ENCODE measurements at regions not wholly inside any gene's neighbourhood (a gene's known extent, or its start where the extent isn't known, plus 50 kb on each side); places are given as distances from the start of the nearest gene placed in this dataset.
A peak's percentile ranks its signal among the peaks of the same experiment; 100 is the strongest.

DNA sequence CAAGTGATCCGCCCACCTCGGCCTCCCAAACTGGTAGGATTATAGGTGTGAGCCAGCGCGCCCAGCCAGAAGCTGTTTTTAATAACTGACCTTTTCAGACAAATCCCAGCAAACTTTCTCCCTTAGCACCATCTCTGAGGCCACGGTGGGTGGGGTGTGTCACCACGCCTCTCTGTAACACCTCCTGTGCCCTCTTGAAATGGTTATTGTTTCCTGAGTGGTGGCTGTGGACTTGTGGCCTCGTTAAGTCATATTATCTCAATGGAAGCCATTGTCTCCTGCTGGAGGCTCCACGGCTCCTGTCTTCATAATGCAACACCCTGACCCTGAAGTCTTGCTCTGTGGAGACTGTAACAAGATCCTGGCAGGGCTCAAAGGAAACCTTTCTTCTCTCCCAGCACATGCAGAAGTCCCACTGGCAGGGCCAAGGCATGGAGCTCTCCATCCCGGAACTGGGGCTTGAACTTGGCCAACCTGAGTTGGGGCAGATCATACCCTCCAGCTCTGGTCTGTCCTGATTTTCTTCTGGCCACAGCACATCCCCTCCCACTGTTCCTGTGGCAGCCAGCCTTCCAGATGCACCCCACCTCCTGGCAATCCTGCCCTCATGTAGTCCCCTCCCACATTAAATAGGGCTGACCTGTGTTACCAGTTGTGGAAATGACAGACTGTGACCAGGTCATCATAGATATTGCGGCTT is 81.1 kb downstream of the SNX5 start (continued):
- peak; percentile 79 for TF ChIP-seq RXRB (CRISPR knock-in tag; IDR thresholded peaks at IDR 0.05; ENCODE audit: borderline replicate concordance)
- no peak for TF ChIP-seq TP53 (CRISPR knock-in tag; conservative IDR thresholded peaks at IDR 0.05)
- 0 out of 2 replicates have a peak, but pooled peaks have one; percentile 44 for TF ChIP-seq ZNF749 (CRISPR knock-in tag; IDR thresholded peaks at IDR 0.05; ENCODE audit: borderline replicate concordance)
- no peak for TF ChIP-seq CSRNP2 (CRISPR knock-in tag; conservative IDR thresholded peaks at IDR 0.05; ENCODE audit: low read depth)
- TF ChIP-seq TCF12 (IDR thresholded peaks at IDR 0.05): no peak
- no peak for TF ChIP-seq TCF12 (CRISPR knock-in tag; IDR thresholded peaks at IDR 0.05)
- TF ChIP-seq TRIM22 (IDR thresholded peaks at IDR 0.05): no peak
- no peak for TF ChIP-seq MZF1 (CRISPR knock-in tag; IDR thresholded peaks at IDR 0.05; ENCODE audit: borderline replicate concordance)
- TF ChIP-seq HIC2 (CRISPR knock-in tag; IDR thresholded peaks at IDR 0.05; ENCODE audit: low read depth): 0 out of 2 replicates have a peak, but pooled peaks have one; percentile 12
- 0 out of 2 replicates have a peak, but pooled peaks have one; percentile 80 for TF ChIP-seq CAMTA2 (CRISPR knock-in tag; IDR thresholded peaks at IDR 0.05; ENCODE audit: borderline replicate concordance)
- 0 out of 2 replicates have a peak, but pooled peaks have one; percentile 55 for TF ChIP-seq ARNT2 (CRISPR knock-in tag; IDR thresholded peaks at IDR 0.05; ENCODE audit: low read depth)
- TF ChIP-seq ZNF644 (CRISPR knock-in tag; IDR thresholded peaks at IDR 0.05; ENCODE audit: low read depth): peak; percentile 87
- 0 out of 2 replicates have a peak, but pooled peaks have one; percentile 69 for TF ChIP-seq CBX5 (CRISPR knock-in tag; IDR thresholded peaks at IDR 0.05; ENCODE audit: borderline replicate concordance)
- TF ChIP-seq ZNF768 (CRISPR knock-in tag; IDR thresholded peaks at IDR 0.05): peak; percentile 11; the same call in 1 of the 2 replicates
- peak; percentile 81 for TF ChIP-seq BCL6 (CRISPR knock-in tag; IDR thresholded peaks at IDR 0.05)
- TF ChIP-seq, protein P1, sequence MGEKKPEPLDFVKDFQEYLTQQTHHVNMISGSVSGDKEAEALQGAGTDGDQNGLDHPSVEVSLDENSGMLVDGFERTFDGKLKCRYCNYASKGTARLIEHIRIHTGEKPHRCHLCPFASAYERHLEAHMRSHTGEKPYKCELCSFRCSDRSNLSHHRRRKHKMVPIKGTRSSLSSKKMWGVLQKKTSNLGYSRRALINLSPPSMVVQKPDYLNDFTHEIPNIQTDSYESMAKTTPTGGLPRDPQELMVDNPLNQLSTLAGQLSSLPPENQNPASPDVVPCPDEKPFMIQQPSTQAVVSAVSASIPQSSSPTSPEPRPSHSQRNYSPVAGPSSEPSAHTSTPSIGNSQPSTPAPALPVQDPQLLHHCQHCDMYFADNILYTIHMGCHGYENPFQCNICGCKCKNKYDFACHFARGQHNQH (CRISPR knock-in tag; IDR thresholded peaks at IDR 0.05): peak; percentile 91; the same call in 1 of the 2 replicates
- TF ChIP-seq ATF6 (CRISPR knock-in tag; conservative IDR thresholded peaks at IDR 0.05): no peak
- TF ChIP-seq, protein P2, sequence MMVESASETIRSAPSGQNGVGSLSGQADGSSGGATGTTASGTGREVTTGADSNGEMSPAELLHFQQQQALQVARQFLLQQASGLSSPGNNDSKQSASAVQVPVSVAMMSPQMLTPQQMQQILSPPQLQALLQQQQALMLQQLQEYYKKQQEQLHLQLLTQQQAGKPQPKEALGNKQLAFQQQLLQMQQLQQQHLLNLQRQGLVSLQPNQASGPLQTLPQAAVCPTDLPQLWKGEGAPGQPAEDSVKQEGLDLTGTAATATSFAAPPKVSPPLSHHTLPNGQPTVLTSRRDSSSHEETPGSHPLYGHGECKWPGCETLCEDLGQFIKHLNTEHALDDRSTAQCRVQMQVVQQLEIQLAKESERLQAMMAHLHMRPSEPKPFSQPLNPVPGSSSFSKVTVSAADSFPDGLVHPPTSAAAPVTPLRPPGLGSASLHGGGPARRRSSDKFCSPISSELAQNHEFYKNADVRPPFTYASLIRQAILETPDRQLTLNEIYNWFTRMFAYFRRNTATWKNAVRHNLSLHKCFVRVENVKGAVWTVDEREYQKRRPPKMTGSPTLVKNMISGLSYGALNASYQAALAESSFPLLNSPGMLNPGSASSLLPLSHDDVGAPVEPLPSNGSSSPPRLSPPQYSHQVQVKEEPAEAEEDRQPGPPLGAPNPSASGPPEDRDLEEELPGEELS (CRISPR knock-in tag; IDR thresholded peaks at IDR 0.05): peak; percentile 63; the same call in 1 of the 2 replicates
- TF ChIP-seq PITX1 (CRISPR knock-in tag; IDR thresholded peaks at IDR 0.05): peak; percentile 37; the same call in 1 of the 2 replicates

All from HepG2 (cell line).